Liver (tissue), 3 donors: ENCODE measurements at regions not wholly inside any gene's neighbourhood (a gene's known extent, or its start where the extent isn't known, plus 50 kb on each side); places are given as distances from the start of the nearest gene placed in this dataset.
A peak's percentile ranks its signal among the peaks of the same experiment; 100 is the strongest.

Experiments used
- EGR1 ChIP-seq, 2 donors: IDR thresholded peaks; 2 replicates each; pipeline ENCODE4 v1.6.1; 2016 to 2018; ENCODE audit warnings: antibody characterized with exemption in 2 of 2, low read depth in 2 of 2
- RAD21 ChIP-seq, 2 donors: IDR thresholded peaks; 2 replicates each; pipeline ENCODE4 v1.6.1; 2016; ENCODE audit warnings: antibody characterized with exemption in 2 of 2, mild to moderate bottlenecking in 2 of 2
- TAF1 ChIP-seq: conservative IDR thresholded peaks from 2 replicates; pipeline ENCODE4 v1.6.1; 2016; ENCODE audit warnings: antibody characterized with exemption, mild to moderate bottlenecking
- TF ChIP-seq, protein P1 (sequence below): fragments of 150-350 bp; IDR thresholded peaks from 2 replicates; pipeline ENCODE4 v1.5.1; 2017; ENCODE audit warnings: improper control_type of control experiment, low read depth, low read length; ENCODE audit not compliant: missing input control
- TF ChIP-seq, protein P2 (sequence below): IDR thresholded peaks from 2 replicates; pipeline ENCODE4 v1.6.1; 2016; ENCODE audit warnings: antibody characterized with exemption
- donor health status: healthy.
- donor health status: healthy.

DNA sequence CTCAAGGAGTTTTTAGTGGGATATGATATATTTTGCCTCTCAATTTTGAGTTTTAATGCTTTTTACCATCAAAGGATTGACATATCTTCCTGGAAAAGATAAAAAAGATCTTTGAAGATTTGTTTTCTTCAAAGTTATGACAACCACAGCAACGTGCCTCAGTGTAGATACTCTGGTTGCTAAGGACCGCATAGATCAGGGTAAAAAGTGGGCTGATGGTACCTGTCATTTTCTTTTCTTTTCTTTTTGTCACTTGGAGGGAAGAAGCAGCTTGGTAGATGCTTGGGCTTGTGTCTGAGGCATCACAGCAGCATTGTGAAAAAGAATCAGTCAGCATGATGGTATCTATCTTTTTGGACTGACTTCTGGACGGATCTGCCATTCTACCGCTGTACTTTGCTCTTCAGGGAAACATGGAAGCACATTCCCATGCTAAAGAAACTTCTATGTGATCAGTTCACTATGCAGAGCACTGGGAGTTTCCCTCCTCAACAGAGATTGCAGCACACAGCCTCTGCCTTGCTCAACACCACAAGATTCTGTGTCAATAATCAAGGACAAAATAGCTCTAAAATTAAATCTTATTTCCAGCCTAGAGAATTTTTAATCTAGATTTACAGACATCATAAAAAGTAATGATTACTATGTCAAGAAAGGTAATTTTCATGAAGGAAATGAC, 54.8 kb upstream of the SGK1 start:
- TF ChIP-seq, protein P1, sequence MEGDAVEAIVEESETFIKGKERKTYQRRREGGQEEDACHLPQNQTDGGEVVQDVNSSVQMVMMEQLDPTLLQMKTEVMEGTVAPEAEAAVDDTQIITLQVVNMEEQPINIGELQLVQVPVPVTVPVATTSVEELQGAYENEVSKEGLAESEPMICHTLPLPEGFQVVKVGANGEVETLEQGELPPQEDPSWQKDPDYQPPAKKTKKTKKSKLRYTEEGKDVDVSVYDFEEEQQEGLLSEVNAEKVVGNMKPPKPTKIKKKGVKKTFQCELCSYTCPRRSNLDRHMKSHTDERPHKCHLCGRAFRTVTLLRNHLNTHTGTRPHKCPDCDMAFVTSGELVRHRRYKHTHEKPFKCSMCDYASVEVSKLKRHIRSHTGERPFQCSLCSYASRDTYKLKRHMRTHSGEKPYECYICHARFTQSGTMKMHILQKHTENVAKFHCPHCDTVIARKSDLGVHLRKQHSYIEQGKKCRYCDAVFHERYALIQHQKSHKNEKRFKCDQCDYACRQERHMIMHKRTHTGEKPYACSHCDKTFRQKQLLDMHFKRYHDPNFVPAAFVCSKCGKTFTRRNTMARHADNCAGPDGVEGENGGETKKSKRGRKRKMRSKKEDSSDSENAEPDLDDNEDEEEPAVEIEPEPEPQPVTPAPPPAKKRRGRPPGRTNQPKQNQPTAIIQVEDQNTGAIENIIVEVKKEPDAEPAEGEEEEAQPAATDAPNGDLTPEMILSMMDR = no peak
- no peak for TF ChIP-seq TAF1
- no peak for TF ChIP-seq EGR1 (IDR thresholded peaks at IDR 0.05; ENCODE audit: low read depth in 2 of 2)
- TF ChIP-seq RAD21 (IDR thresholded peaks at IDR 0.05) = peak in 1 of 2 donors; percentile 7
- TF ChIP-seq, protein P2, sequence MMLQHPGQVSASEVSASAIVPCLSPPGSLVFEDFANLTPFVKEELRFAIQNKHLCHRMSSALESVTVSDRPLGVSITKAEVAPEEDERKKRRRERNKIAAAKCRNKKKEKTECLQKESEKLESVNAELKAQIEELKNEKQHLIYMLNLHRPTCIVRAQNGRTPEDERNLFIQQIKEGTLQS = no peak
